ENCODE measurements at regions not wholly inside any gene's neighbourhood (a gene's known extent, or its start where the extent isn't known, plus 50 kb on each side); places are given as distances from the start of the nearest gene placed in this dataset.

- Histone ChIP-seq H2BK120ac (ENCODE audit: low read depth, low read length, poor library complexity, severe bottlenecking) (no peak overlapping the region), H3K23me2 (ENCODE audit: insufficient read length, low read depth, low read length, poor library complexity, severe bottlenecking) (no peaks in the 10 kb centered on the region), H3K18ac (ENCODE audit: insufficient read length, low read depth, low read length) (no peak overlapping the region), H4K20me1 (ENCODE audit: control insufficient read depth, insufficient read depth, insufficient read length) (no peaks in the 10 kb centered on the region), H3K79me1 (ENCODE audit: insufficient read depth, low read depth, low read length, poor library complexity, severe bottlenecking) (no peaks in the 10 kb centered on the region), H4K91ac (ENCODE audit: insufficient read length, low read depth, low read length) (no peak overlapping the region), H2AK5ac (ENCODE audit: insufficient read length, low read length) (no peak overlapping the region), H3K4me1 (ENCODE audit: insufficient read depth, low read length) (peaks cover 2% of the 10 kb centered on the region; the same call in 1 of the 2 replicates), H3K9ac (ENCODE audit: extremely low read depth, insufficient read length, low read length) (no peak overlapping the region), H3K56ac (ENCODE audit: insufficient read length, low read depth, low read length) (no peak overlapping the region), H3K23ac (ENCODE audit: insufficient read length, low read depth, low read length) (no peak overlapping the region), H3K4me2 (ENCODE audit: insufficient read depth, insufficient read length, low read length) (no peak overlapping the region), H3K79me2 (ENCODE audit: insufficient read depth, low read length) (no peaks in the 10 kb centered on the region), H3K27ac (ENCODE audit: insufficient read length, low read depth, low read length) (no peak overlapping the region), H3K27me3 (ENCODE audit: insufficient read depth, low read length) (no peaks in the 10 kb centered on the region), H4K8ac (replicated peaks; ENCODE audit: insufficient read length, low read depth, low read length) (no peak overlapping the region), H2BK12ac (ENCODE audit: insufficient read length, low read depth, low read length) (no peak overlapping the region), H3K4ac (ENCODE audit: low read depth, low read length) (no peak overlapping the region), H3T11ph (ENCODE audit: low read length) (no peak overlapping the region), H2AFZ (ENCODE audit: low read length) (no peak overlapping the region), H2BK20ac (ENCODE audit: low read depth, low read length, poor library complexity, severe bottlenecking) (no peak overlapping the region), H3K9me3 (ENCODE audit: control insufficient read depth, low read depth, low read length) (no peaks in the 10 kb centered on the region), H2BK15ac (ENCODE audit: low read depth, low read length) (no peak overlapping the region), H4K5ac (ENCODE audit: insufficient read length, low read depth, low read length) (no peak overlapping the region), H3K14ac (ENCODE audit: insufficient read depth, low read length) (no peak overlapping the region), H2BK5ac (ENCODE audit: insufficient read length, low read length) (no peak overlapping the region)
- no CpG with 5 or more reads among the region's 6 CpGs for WGBS (ENCODE audit: extremely low coverage, insufficient read length, low lambda C conversion rate)
- Mint-ChIP-seq H3K36me3 (ENCODE audit: insufficient read depth in 1 of 3, low read depth in 3 of 3) (no peaks in the 10 kb centered on the region), H3K9me3 (no peaks in the 10 kb centered on the region; a peak in 1 of 5 replicates), H3K4me3 (no peak overlapping the region), H3K4me1 (peaks cover 24 to 28% of the 10 kb centered on the region in 2 experiments), H3K27me3 (ENCODE audit: low read depth) (no peaks in the 10 kb centered on the region), H3K27ac (no peak overlapping the region)
- DNase-seq = no peak
- TF ChIP-seq, protein P1, sequence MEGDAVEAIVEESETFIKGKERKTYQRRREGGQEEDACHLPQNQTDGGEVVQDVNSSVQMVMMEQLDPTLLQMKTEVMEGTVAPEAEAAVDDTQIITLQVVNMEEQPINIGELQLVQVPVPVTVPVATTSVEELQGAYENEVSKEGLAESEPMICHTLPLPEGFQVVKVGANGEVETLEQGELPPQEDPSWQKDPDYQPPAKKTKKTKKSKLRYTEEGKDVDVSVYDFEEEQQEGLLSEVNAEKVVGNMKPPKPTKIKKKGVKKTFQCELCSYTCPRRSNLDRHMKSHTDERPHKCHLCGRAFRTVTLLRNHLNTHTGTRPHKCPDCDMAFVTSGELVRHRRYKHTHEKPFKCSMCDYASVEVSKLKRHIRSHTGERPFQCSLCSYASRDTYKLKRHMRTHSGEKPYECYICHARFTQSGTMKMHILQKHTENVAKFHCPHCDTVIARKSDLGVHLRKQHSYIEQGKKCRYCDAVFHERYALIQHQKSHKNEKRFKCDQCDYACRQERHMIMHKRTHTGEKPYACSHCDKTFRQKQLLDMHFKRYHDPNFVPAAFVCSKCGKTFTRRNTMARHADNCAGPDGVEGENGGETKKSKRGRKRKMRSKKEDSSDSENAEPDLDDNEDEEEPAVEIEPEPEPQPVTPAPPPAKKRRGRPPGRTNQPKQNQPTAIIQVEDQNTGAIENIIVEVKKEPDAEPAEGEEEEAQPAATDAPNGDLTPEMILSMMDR (conservative IDR thresholded peaks at IDR 0.05) = no peak
Observed at GRCh38 chr15:67920524-67921240, 80.8 kb upstream of the RNU6-1 start.
